C4-2B (cell line): ENCODE measurements at regions not wholly inside any gene's neighbourhood (a gene's known extent, or its start where the extent isn't known, plus 50 kb on each side); places are given as distances from the start of the nearest gene placed in this dataset.

Source experiments
- H3K27ac ChIP-seq: fragments of 450-650 bp; 2 replicates; pipeline ENCODE4 v1.5.1; 2017
- CTCF ChIP-seq: fragments of 450-650 bp; conservative IDR thresholded peaks from 2 replicates; pipeline ENCODE4 v1.5.1; 2017; ENCODE audit warnings: mild to moderate bottlenecking
- ZFX ChIP-seq: fragments of 450-650 bp; IDR thresholded peaks from 2 replicates; pipeline ENCODE4 v1.6.1; 2017

- TF ChIP-seq ZFX (no peak), CTCF (no peak)
- no peak overlapping the region for H3K27ac ChIP-seq
These were observed 344.5 kb upstream of the PLET1 start for GRCh38 chr11:112605093-112605666.

- TF ChIP-seq ZFX: no peak
These were observed 346.0 kb upstream of the PLET1 start for GRCh38 chr11:112606656-112607055.

GRCh38 chr11:112608509-112608908, 347.8 kb upstream of the PLET1 start:
- H3K27ac ChIP-seq: no peak overlapping the region
- TF ChIP-seq ZFX (no peak), CTCF (no peak)

More at GRCh38 chr11:112606656-112607055, 346.0 kb upstream of the PLET1 start:
- H3K27ac ChIP-seq: no peak overlapping the region

- TF ChIP-seq ZFX (no peak), CTCF (no peak)
- no peak overlapping the region for H3K27ac ChIP-seq
These were observed 349.8 kb upstream of the PLET1 start for GRCh38 chr11:112610494-112610893.

GRCh38 chr11:112610996-112611750, 350.0 kb upstream of the NCAM1 start:
- TF ChIP-seq ZFX: no peak
- no peak for TF ChIP-seq CTCF
- H3K27ac ChIP-seq: no peak overlapping the region

- TF ChIP-seq CTCF: no peak
- no peak for TF ChIP-seq ZFX
- no peak overlapping the region for H3K27ac ChIP-seq
These were observed 349.4 kb upstream of the NCAM1 start for GRCh38 chr11:112611771-112612170.

- TF ChIP-seq CTCF (no peak), ZFX (no peak)
- H3K27ac ChIP-seq: no peak overlapping the region
These were observed 348.9 kb upstream of the NCAM1 start for GRCh38 chr11:112612250-112612849.
